Endothelial cell of umbilical vein (primary cell): ENCODE measurements at regions not wholly inside any gene's neighbourhood (a gene's known extent, or its start where the extent isn't known, plus 50 kb on each side); places are given as distances from the start of the nearest gene placed in this dataset.

ENCODE experiments used
- BruUV-seq: library from RNA; stranded (reverse); fragments of 400-500 nt; replicated peaks from 2 replicates; lab custom pipeline; 2021; lab: Mats Ljungman, UMichigan
- CTCF ChIA-PET: fragments of 300-600, 350-600 bp; sonication (Branson Sonifier 250); formaldehyde crosslinking; loops from one replicate; lab custom pipeline; 2021; ENCODE audit warnings: antibody characterized with exemption, inconsistent platforms; lab: Charles Lee
- POLR2A ChIA-PET: fragments of 300-600, 350-600 bp; sonication (Branson Sonifier 250); formaldehyde crosslinking; loops from one replicate; lab custom pipeline; 2021; ENCODE audit warnings: antibody characterized with exemption, inconsistent platforms; lab: Charles Lee
- DNase-seq: peaks from one replicate; pipeline ENCODE4 v3.0.0-alpha.2; 2011; ENCODE audit warnings: low read depth, low spot score
- FAIRE-seq: peaks from 2 replicates; lab custom pipeline; 2011; peaks lifted over from hg19 to GRCh38; lab: Jason Lieb, UNC
- H2AFZ ChIP-seq: 2 replicates; pipeline ENCODE4 v1.6.0; 2012; ENCODE audit warnings: low read depth, low read length, control low read depth, inconsistent platforms
- H3K27ac ChIP-seq: 2 replicates; pipeline ENCODE4 v1.5.1; 2011; ENCODE audit warnings: low read depth, mild to moderate bottlenecking, control low read depth, low read length, moderate library complexity; ENCODE audit not compliant: insufficient read depth
- H3K27me3 ChIP-seq, 2 experiments: 2 replicates each; pipeline versions ENCODE4 v1.6.0 to v1.6.1; 2011; ENCODE audit warnings: low read length in 2 of 2, mixed read lengths in 1 of 2; ENCODE audit not compliant: control insufficient read depth in 2 of 2, insufficient read depth in 2 of 2
- H3K36me3 ChIP-seq, 2 experiments: 2 replicates in 1 of 2; 3 replicates in 1 of 2; pipeline ENCODE4 v1.5.1; 2011; ENCODE audit warnings: low read length in 2 of 2, mild to moderate bottlenecking in 1 of 2, moderate library complexity in 1 of 2; ENCODE audit not compliant: control insufficient read depth in 2 of 2, insufficient read depth in 2 of 2; ENCODE audit errors: extremely low read depth in 1 of 2
- H3K4me1 ChIP-seq: 3 replicates; pipeline ENCODE4 v1.5.1; 2011; ENCODE audit warnings: mild to moderate bottlenecking, low read length; ENCODE audit not compliant: control insufficient read depth, insufficient read depth; ENCODE audit errors: extremely low read depth
- H3K4me2 ChIP-seq: 2 replicates; pipeline ENCODE4 v1.6.1; 2011; ENCODE audit warnings: low read length, control low read depth, mixed read lengths; ENCODE audit not compliant: insufficient read depth
- H3K4me3 ChIP-seq, 3 experiments: fragments of 200-600 bp in 1 of 3; sonication (generic), shearing (Covaris generic) in 1 of 3; replicated peaks in 1 of 3; 2 replicates each; pipeline ENCODE4 v1.5.1; 2011 to 2016; ENCODE audit warnings: control low read depth in 3 of 3, low read length in 3 of 3, mild to moderate bottlenecking in 2 of 3, inconsistent platforms in 1 of 3, low read depth in 1 of 3, moderate library complexity in 1 of 3; ENCODE audit not compliant: insufficient read depth in 1 of 3
- H3K79me2 ChIP-seq: 2 replicates; pipeline ENCODE4 v1.6.0; 2012; ENCODE audit warnings: low read length, inconsistent platforms; ENCODE audit not compliant: control insufficient read depth, insufficient read depth
- H3K9ac ChIP-seq: replicated peaks from 2 replicates; pipeline ENCODE3; 2011; ENCODE audit warnings: low read length, control low read depth; ENCODE audit not compliant: insufficient read depth; ENCODE audit errors: extremely low read depth
- H3K9me1 ChIP-seq: replicated peaks from 3 replicates; pipeline ENCODE4 v1.6.0; 2011; ENCODE audit warnings: mild to moderate bottlenecking, low read length; ENCODE audit not compliant: control insufficient read depth, insufficient read depth; ENCODE audit errors: extremely low read depth
- H3K9me3 ChIP-seq: replicated peaks from 2 replicates; pipeline ENCODE4 v1.5.1; 2012; ENCODE audit warnings: low read length, inconsistent platforms; ENCODE audit not compliant: control insufficient read depth, insufficient read depth
- H4K20me1 ChIP-seq: replicated peaks from 2 replicates; pipeline ENCODE3; 2011; ENCODE audit warnings: mild to moderate bottlenecking, low read length; ENCODE audit not compliant: control insufficient read depth, insufficient read depth; ENCODE audit errors: extremely low read depth
- CTCF ChIP-seq, 2 donors: IDR thresholded peaks; 1 replicate in 1 of 2; 2 replicates in 1 of 2; pipeline ENCODE4 v1.5.1; 2011; ENCODE audit warnings: low read length in 2 of 2, mild to moderate bottlenecking in 2 of 2, moderate library complexity in 2 of 2, control low read depth in 1 of 2, inconsistent platforms in 1 of 2, low read depth in 1 of 2; ENCODE audit not compliant: insufficient read depth in 1 of 2; ENCODE audit errors: extremely low read depth in 1 of 2
- EZH2 ChIP-seq: IDR thresholded peaks from 2 replicates; pipeline ENCODE4 v1.6.1; 2012; ENCODE audit warnings: borderline replicate concordance, low read depth, mild to moderate bottlenecking, moderate library complexity, low read length, inconsistent platforms; ENCODE audit not compliant: severe bottlenecking
- FOS ChIP-seq: IDR thresholded peaks from 2 replicates; pipeline ENCODE4 v1.6.1; 2011; ENCODE audit warnings: mild to moderate bottlenecking, low read length, moderate library complexity, borderline replicate concordance; ENCODE audit not compliant: insufficient read depth
- GATA2 ChIP-seq: IDR thresholded peaks from 2 replicates; pipeline ENCODE4 v1.7.0; 2011; ENCODE audit warnings: low read depth, mild to moderate bottlenecking, moderate library complexity, mixed read lengths, low read length; ENCODE audit not compliant: insufficient read length, insufficient read depth
- JUN ChIP-seq: IDR thresholded peaks from 2 replicates; pipeline ENCODE4 v1.6.1; 2011; ENCODE audit warnings: borderline replicate concordance, low read depth; ENCODE audit not compliant: insufficient read length, insufficient read depth
- MAX ChIP-seq: IDR thresholded peaks from 2 replicates; pipeline ENCODE4 v1.6.1; 2011; ENCODE audit not compliant: insufficient read depth, insufficient read length
- MYC ChIP-seq: IDR thresholded peaks from one replicate; pipeline ENCODE4 v1.6.1; 2011; ENCODE audit warnings: mild to moderate bottlenecking, low read depth, low read length
- POLR2A ChIP-seq: IDR thresholded peaks from 2 replicates; pipeline ENCODE4 v1.6.1; 2012; ENCODE audit warnings: low read depth, mild to moderate bottlenecking, control low read depth, low read length
- POLR2AphosphoS5 ChIP-seq: IDR thresholded peaks from 2 replicates; pipeline ENCODE4 v1.6.1; 2012; ENCODE audit warnings: low read depth, mild to moderate bottlenecking, control low read depth, low read length, moderate library complexity; ENCODE audit not compliant: insufficient read depth
- dilution Hi-C: fragments of 300-500 bp; cut with MboI; formaldehyde crosslinking; loops from one replicate; pipeline ENCODE4 v1.15.0; 2019; ENCODE audit warnings: low sequenced_read_pairs; ENCODE audit not compliant: extremely low pct_ligation_motif_present
- intact Hi-C: fragments of 100-400 bp; cut with micrococcal nuclease; formaldehyde crosslinking; loops from one replicate; pipeline ENCODE4 v1.10.0; 2022

GRCh38 chr2:51903728-51904127 lies 871.8 kb upstream of the NRXN1 start:
- TF ChIP-seq FOS: no peak
- no peak for TF ChIP-seq MYC
- no peak for TF ChIP-seq POLR2A
- no peak for TF ChIP-seq EZH2
- no peak for TF ChIP-seq POLR2AphosphoS5
- no peak for TF ChIP-seq MAX
- no peak for TF ChIP-seq JUN
- no peak for TF ChIP-seq CTCF (IDR thresholded peaks at IDR 0.05; ENCODE audit: extremely low read depth in 1 of 2, insufficient read depth in 1 of 2, low read depth in 1 of 2, low read length in 2 of 2)
- no peak for TF ChIP-seq GATA2
- Histone ChIP-seq H3K4me2 (no peak overlapping the region), H3K36me3 (no peaks in the 10 kb centered on the region), H3K4me1 (no peaks in the 10 kb centered on the region), H3K9me1 (no peaks in the 10 kb centered on the region), H3K79me2 (no peaks in the 10 kb centered on the region), H4K20me1 (no peaks in the 10 kb centered on the region), H3K27me3 (no peaks in the 10 kb centered on the region), H2AFZ (no peak overlapping the region), H3K4me3 (no peak overlapping the region), H3K27ac (no peak overlapping the region), H3K9me3 (no peaks in the 10 kb centered on the region), H3K9ac (no peak overlapping the region)
- DNase-seq (no peak), FAIRE-seq (no peak)
- dilution Hi-C loops (no loop called here), intact Hi-C loops (no loop called here)
- BruUV-seq: no TSS peak
- ChIA-PET CTCF (no interaction called here), POLR2A (no interaction called here)
